ENCODE measurements at regions not wholly inside any gene's neighbourhood (a gene's known extent, or its start where the extent isn't known, plus 50 kb on each side); places are given as distances from the start of the nearest gene placed in this dataset.

GRCh38 chr10:128871671-128872231 is 595.3 kb upstream of the MGMT start:
- H2AFZ ChIP-seq (ENCODE audit: low read depth, low read length, poor library complexity, severe bottlenecking): no peak overlapping the region
- no peak overlapping the region for H3K4me2 ChIP-seq (ENCODE audit: low read length)
- no peaks in the 10 kb centered on the region for H3K36me3 ChIP-seq (ENCODE audit: control insufficient read depth in 1 of 2, insufficient read depth in 2 of 2, low read length in 2 of 2)
- H3K4me3 ChIP-seq (replicated peaks in 1 of 2; ENCODE audit: low read depth in 1 of 2, low read length in 2 of 2): no peak overlapping the region
- no peak overlapping the region for H3K27ac ChIP-seq (ENCODE audit: low read depth, low read length)
- no peaks in the 10 kb centered on the region for H3K9me3 ChIP-seq (ENCODE audit: control insufficient read depth in 1 of 2, insufficient read depth in 1 of 2, low read depth in 1 of 2, low read length in 2 of 2)
- TF ChIP-seq POLR2AphosphoS5 (IDR thresholded peaks at IDR 0.05; ENCODE audit: low read depth, low read length) (no peak), YY1 (IDR thresholded peaks at IDR 0.05; ENCODE audit: extremely low read depth, insufficient replicate concordance, low read depth, low read length) (no peak), FOSL1 (IDR thresholded peaks at IDR 0.05; ENCODE audit: low read depth) (no peak), EZH2phosphoT487 (IDR thresholded peaks at IDR 0.05; ENCODE audit: borderline replicate concordance) (no peak), ATF3 (IDR thresholded peaks at IDR 0.05) (no peak)
- intact Hi-C loops (cut with micrococcal nuclease): no loop called here
- CTCF ChIA-PET: no interaction called here
- no TSS peak for BruUV-seq (replicated peaks)
- no peak for DNase-seq (ENCODE audit: low read depth, low spot score)
- no peak overlapping the region for H3K9ac ChIP-seq (ENCODE audit: low read length)
- no peaks in the 10 kb centered on the region for H3K4me1 ChIP-seq (ENCODE audit: control insufficient read depth in 1 of 2, insufficient read depth in 2 of 2, low read length in 2 of 2)
- RAD21 ChIA-PET (ENCODE audit: low non-redundant PET in 1 of 2, low total read pairs in 2 of 2, uncharacterized antibody in 2 of 2, unreplicated experiment in 2 of 2): no interaction called here
- ATAC-seq: no peak
- POLR2A ChIA-PET: no interaction called here
- H3K9me2 ChIP-seq (ENCODE audit: insufficient read depth): no peaks in the 10 kb centered on the region
- H4K20me1 ChIP-seq (ENCODE audit: insufficient read depth): no peaks in the 10 kb centered on the region
- no peaks in the 10 kb centered on the region for H3K79me2 ChIP-seq (ENCODE audit: insufficient read depth, low read length)
- H3K27me3 ChIP-seq (ENCODE audit: insufficient read depth, low read length): peaks cover 27% of the 10 kb centered on the region

- POLR2A ChIA-PET: no interaction called here
- RAD21 ChIA-PET (ENCODE audit: low non-redundant PET in 1 of 2, low total read pairs in 2 of 2, uncharacterized antibody in 2 of 2, unreplicated experiment in 2 of 2): no interaction called here
- ATAC-seq (no peak), DNase-seq (ENCODE audit: low read depth, low spot score) (no peak)
- CTCF ChIA-PET: no interaction called here
- Histone ChIP-seq H4K20me1 (ENCODE audit: insufficient read depth) (no peaks in the 10 kb centered on the region), H3K9me3 (ENCODE audit: control insufficient read depth in 1 of 2, insufficient read depth in 1 of 2, low read depth in 1 of 2, low read length in 2 of 2) (no peaks in the 10 kb centered on the region), H3K27me3 (ENCODE audit: insufficient read depth, low read length) (peaks cover 11% of the 10 kb centered on the region; the same call in 1 of the 2 replicates), H3K27ac (ENCODE audit: low read depth, low read length) (no peak overlapping the region), H3K4me1 (ENCODE audit: control insufficient read depth in 1 of 2, insufficient read depth in 2 of 2, low read length in 2 of 2) (no peaks in the 10 kb centered on the region), H2AFZ (ENCODE audit: low read depth, low read length, poor library complexity, severe bottlenecking) (no peak overlapping the region), H3K9me2 (ENCODE audit: insufficient read depth) (no peaks in the 10 kb centered on the region), H3K36me3 (ENCODE audit: control insufficient read depth in 1 of 2, insufficient read depth in 2 of 2, low read length in 2 of 2) (no peaks in the 10 kb centered on the region), H3K4me2 (ENCODE audit: low read length) (no peak overlapping the region), H3K9ac (ENCODE audit: low read length) (no peak overlapping the region), H3K4me3 (replicated peaks in 1 of 2; ENCODE audit: low read depth in 1 of 2, low read length in 2 of 2) (no peak overlapping the region), H3K79me2 (ENCODE audit: insufficient read depth, low read length) (no peaks in the 10 kb centered on the region)
- no TSS peak for BruUV-seq (replicated peaks)
- intact Hi-C loops (cut with micrococcal nuclease): no loop called here
- TF ChIP-seq SIN3A (IDR thresholded peaks at IDR 0.05; ENCODE audit: low read depth) (no peak), POLR2AphosphoS5 (IDR thresholded peaks at IDR 0.05; ENCODE audit: low read depth, low read length) (no peak)
Observed at GRCh38 chr10:128873411-128874054, 593.5 kb upstream of the MGMT start.
